ENCODE measurements at regions not wholly inside any gene's neighbourhood (a gene's known extent, or its start where the extent isn't known, plus 50 kb on each side); places are given as distances from the start of the nearest gene placed in this dataset.
A peak's percentile ranks its signal among the peaks of the same experiment; 100 is the strongest.

DNA sequence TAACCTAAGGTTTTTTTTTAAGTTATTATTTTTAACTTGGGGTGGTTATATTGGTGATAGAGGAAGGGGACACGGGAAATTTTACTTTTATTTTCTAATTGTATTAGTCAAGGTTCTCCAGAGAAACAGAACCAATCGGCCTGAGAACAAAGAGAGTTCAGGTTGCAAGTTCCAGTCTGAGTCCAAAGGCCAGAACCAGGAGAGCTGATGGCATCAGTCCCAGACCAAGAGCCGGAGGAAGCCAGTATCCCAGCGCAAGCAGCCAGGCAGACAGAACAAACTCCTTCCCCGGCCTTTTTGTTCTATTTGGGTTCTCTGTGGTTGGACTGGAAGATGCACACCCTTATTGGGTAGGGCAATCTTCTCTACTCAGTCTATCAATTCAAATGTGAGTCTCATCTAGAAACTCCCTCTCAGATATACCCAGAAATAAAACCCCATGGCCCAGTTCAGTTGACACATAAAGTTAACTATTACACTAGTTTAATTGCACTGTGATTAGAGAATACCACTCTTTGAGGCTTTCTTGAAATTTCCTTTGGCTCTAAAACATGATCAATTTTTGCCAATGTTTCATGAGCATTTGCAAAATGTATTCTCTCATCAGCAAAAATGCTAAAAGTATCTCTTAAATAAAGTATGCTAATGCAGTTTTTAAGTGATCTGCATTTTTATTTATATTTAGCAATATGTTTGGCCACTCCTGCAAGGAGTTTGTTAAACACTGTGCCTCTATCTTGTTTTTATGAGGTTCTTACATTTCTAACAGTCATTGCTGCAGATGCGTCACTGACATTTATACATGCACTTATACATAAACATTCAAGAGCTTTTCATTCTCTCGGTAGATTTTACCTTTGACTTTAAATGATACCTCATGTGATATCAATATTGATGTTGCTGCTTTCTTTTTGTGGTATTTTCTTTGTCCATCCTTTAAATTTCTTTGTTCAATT is 103.2 kb upstream of the SSTR4 start:
- ChIA-PET CTCF (ENCODE audit: low intra/inter-chr PET ratio, low total read pairs) (no interaction called here), POLR2A (no interaction called here)
- Histone ChIP-seq H3K4me3 (replicated peaks in 1 of 3; ENCODE audit: insufficient read depth in 1 of 3, low read depth in 2 of 3, low read length in 3 of 3) (no peak overlapping the region), H3K27ac (ENCODE audit: extremely low read length, insufficient read depth, low read length) (no peak overlapping the region), H3K4me2 (ENCODE audit: low read depth, low read length) (no peak overlapping the region), H3K79me2 (ENCODE audit: insufficient read depth, low read length) (no peaks in the 10 kb centered on the region), H3K9ac (ENCODE audit: insufficient read depth, low read depth, low read length) (no peak overlapping the region), H2AFZ (ENCODE audit: low read length) (no peak overlapping the region), H4K20me1 (ENCODE audit: insufficient read depth, low read length) (no peaks in the 10 kb centered on the region), H3K9me3 (ENCODE audit: low read length) (no peaks in the 10 kb centered on the region), H3K4me1 (ENCODE audit: insufficient read depth, low read length) (peaks cover 8% of the 10 kb centered on the region), H3K36me3 (replicated peaks in 1 of 2; ENCODE audit: control insufficient read depth in 1 of 2, insufficient read depth in 2 of 2, low read length in 2 of 2) (no peaks in the 10 kb centered on the region), H3K27me3 (ENCODE audit: control insufficient read depth in 1 of 2, insufficient read depth in 2 of 2, low read length in 2 of 2) (no peaks in the 10 kb centered on the region)
- WGBS (ENCODE audit: low lambda C conversion rate): 27% methylated on average over 7 of the region's 7 CpGs
- intact Hi-C loops (cut with micrococcal nuclease; ENCODE audit: unreplicated experiment) (no loop called here), in situ Hi-C loops (cut with HindIII; ENCODE audit: extremely low pct_ligation_motif_present, low pct_unique_long_range_greater_than_20kb) (no loop called here)
- DNase-seq (ENCODE audit: low spot score): peak; percentile 59
- no peak for FAIRE-seq
- no TSS peak for BruUV-seq (replicated peaks)
- ATAC-seq: peak; percentile 95
- TF ChIP-seq RFX3 (CRISPR knock-in tag; IDR thresholded peaks at IDR 0.05) (no peak), SOX13 (IDR thresholded peaks at IDR 0.05) (no peak), SOX13 (CRISPR knock-in tag; conservative IDR thresholded peaks at IDR 0.05 in 1 of 2, IDR thresholded peaks at IDR 0.05 in 1 of 2) (peak in 1 of 2 experiments; percentile 30; a peak in 1 of 4 replicates), ZSCAN12 (CRISPR knock-in tag; IDR thresholded peaks at IDR 0.05) (no peak), ZNF644 (CRISPR knock-in tag; IDR thresholded peaks at IDR 0.05; ENCODE audit: low read depth) (peak; percentile 13; the same call in 1 of the 2 replicates), DNMT3B (CRISPR knock-in tag; conservative IDR thresholded peaks at IDR 0.05) (no peak), HNF4A (CRISPR knock-in tag; IDR thresholded peaks at IDR 0.05) (peak; percentile 81), TAF1 (CRISPR knock-in tag; IDR thresholded peaks at IDR 0.05) (no peak), ARNT2 (CRISPR knock-in tag; IDR thresholded peaks at IDR 0.05; ENCODE audit: low read depth) (no peak), HES4 (CRISPR knock-in tag; IDR thresholded peaks at IDR 0.05; ENCODE audit: borderline replicate concordance) (no peak), GATA4 (IDR thresholded peaks at IDR 0.05; ENCODE audit: borderline replicate concordance, low read depth) (no peak), ZZZ3 (CRISPR knock-in tag; IDR thresholded peaks at IDR 0.05; ENCODE audit: borderline replicate concordance) (no peak), ZBTB1 (CRISPR knock-in tag; IDR thresholded peaks at IDR 0.05; ENCODE audit: borderline replicate concordance) (no peak), DMAP1 (CRISPR knock-in tag; IDR thresholded peaks at IDR 0.05) (no peak), ZNF430 (CRISPR knock-in tag; IDR thresholded peaks at IDR 0.05) (no peak)
- TF ChIP-seq, protein P1, sequence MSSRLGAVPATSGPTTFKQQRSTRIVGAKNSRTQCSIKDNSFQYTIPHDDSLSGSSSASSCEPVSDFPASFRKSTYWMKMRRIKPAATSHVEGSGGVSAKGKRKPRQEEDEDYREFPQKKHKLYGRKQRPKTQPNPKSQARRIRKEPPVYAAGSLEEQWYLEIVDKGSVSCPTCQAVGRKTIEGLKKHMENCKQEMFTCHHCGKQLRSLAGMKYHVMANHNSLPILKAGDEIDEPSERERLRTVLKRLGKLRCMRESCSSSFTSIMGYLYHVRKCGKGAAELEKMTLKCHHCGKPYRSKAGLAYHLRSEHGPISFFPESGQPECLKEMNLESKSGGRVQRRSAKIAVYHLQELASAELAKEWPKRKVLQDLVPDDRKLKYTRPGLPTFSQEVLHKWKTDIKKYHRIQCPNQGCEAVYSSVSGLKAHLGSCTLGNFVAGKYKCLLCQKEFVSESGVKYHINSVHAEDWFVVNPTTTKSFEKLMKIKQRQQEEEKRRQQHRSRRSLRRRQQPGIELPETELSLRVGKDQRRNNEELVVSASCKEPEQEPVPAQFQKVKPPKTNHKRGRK (CRISPR knock-in tag; IDR thresholded peaks at IDR 0.05): no peak
- TF ChIP-seq, protein P2, sequence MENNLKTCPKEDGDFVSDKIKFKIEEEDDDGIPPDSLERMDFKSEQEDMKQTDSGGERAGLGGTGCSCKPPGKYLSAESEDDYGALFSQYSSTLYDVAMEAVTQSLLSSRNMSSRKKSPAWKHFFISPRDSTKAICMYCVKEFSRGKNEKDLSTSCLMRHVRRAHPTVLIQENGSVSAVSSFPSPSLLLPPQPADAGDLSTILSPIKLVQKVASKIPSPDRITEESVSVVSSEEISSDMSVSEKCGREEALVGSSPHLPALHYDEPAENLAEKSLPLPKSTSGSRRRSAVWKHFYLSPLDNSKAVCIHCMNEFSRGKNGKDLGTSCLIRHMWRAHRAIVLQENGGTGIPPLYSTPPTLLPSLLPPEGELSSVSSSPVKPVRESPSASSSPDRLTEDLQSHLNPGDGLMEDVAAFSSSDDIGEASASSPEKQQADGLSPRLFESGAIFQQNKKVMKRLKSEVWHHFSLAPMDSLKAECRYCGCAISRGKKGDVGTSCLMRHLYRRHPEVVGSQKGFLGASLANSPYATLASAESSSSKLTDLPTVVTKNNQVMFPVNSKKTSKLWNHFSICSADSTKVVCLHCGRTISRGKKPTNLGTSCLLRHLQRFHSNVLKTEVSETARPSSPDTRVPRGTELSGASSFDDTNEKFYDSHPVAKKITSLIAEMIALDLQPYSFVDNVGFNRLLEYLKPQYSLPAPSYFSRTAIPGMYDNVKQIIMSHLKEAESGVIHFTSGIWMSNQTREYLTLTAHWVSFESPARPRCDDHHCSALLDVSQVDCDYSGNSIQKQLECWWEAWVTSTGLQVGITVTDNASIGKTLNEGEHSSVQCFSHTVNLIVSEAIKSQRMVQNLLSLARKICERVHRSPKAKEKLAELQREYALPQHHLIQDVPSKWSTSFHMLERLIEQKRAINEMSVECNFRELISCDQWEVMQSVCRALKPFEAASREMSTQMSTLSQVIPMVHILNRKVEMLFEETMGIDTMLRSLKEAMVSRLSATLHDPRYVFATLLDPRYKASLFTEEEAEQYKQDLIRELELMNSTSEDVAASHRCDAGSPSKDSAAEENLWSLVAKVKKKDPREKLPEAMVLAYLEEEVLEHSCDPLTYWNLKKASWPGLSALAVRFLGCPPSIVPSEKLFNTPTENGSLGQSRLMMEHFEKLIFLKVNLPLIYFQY (CRISPR knock-in tag; IDR thresholded peaks at IDR 0.05; ENCODE audit: borderline replicate concordance): 0 out of 2 replicates have a peak, but pooled peaks have one; percentile 21
- TF ChIP-seq, protein P3, sequence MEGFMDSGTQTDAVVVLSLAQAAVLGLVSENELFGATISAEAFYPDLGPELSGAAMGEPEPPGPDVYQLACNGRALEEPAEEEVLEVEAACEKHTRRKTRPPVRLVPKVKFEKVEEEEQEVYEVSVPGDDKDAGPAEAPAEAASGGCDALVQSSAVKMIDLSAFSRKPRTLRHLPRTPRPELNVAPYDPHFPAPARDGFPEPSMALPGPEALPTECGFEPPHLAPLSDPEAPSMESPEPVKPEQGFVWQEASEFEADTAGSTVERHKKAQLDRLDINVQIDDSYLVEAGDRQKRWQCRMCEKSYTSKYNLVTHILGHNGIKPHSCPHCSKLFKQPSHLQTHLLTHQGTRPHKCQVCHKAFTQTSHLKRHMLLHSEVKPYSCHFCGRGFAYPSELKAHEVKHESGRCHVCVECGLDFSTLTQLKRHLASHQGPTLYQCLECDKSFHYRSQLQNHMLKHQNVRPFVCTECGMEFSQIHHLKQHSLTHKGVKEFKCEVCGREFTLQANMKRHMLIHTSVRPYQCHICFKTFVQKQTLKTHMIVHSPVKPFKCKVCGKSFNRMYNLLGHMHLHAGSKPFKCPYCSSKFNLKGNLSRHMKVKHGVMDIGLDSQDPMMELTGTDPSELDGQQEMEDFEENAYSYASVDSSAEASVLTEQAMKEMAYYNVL (CRISPR knock-in tag; IDR thresholded peaks at IDR 0.05; ENCODE audit: borderline replicate concordance): no peak

Data from HepG2 (cell line).